IMR-90 (cell line): ENCODE measurements at regions not wholly inside any gene's neighbourhood (a gene's known extent, or its start where the extent isn't known, plus 50 kb on each side); places are given as distances from the start of the nearest gene placed in this dataset.

ENCODE experiments used
- ATAC-seq: fragments of 200-7000 bp; cut with Tn5 transposase; 2 replicates; pipeline ENCODE4 v1.9.1; 2020; ENCODE audit warnings: low read depth, mild to moderate bottlenecking, moderate library complexity
- BruUV-seq: library from RNA; stranded (reverse); fragments of 400-500 nt; replicated peaks from 2 replicates; lab custom pipeline; 2021; lab: Mats Ljungman, UMichigan
- CTCF ChIA-PET: fragments of 300-600 bp; formaldehyde crosslinking; extraction: SDS; loops from one replicate; lab custom pipeline; 2021; ENCODE audit warnings: antibody characterized with exemption; lab: Yijun Ruan, JAX
- POLR2A ChIA-PET: fragments of 300-600 bp; sonication (Branson Sonifier 250); formaldehyde crosslinking; loops from one replicate; lab custom pipeline; 2022; ENCODE audit warnings: antibody characterized with exemption; ENCODE audit not compliant: unreplicated experiment; lab: Charles Lee
- DNase-seq: peaks from one replicate; pipeline ENCODE4 v3.0.0; 2013
- H2AFZ ChIP-seq: replicated peaks from 2 replicates; pipeline ENCODE3; 2013; ENCODE audit warnings: low read length, mild to moderate bottlenecking; ENCODE audit not compliant: poor library complexity
- H2AK5ac ChIP-seq: 2 replicates; pipeline ENCODE4 v1.6.1; 2013; ENCODE audit warnings: low read depth, low read length, inconsistent platforms
- H2AK9ac ChIP-seq: replicated peaks from 2 replicates; pipeline ENCODE3; 2013; ENCODE audit warnings: mild to moderate bottlenecking, low read depth, low read length, moderate library complexity; ENCODE audit not compliant: poor library complexity
- H2BK120ac ChIP-seq: 2 replicates; pipeline ENCODE4 v1.6.1; 2013; ENCODE audit warnings: low read depth, low read length, inconsistent platforms
- H2BK15ac ChIP-seq: 3 replicates; pipeline ENCODE4 v1.6.1; 2013; ENCODE audit warnings: low read depth, low read length, inconsistent platforms
- H2BK20ac ChIP-seq: 2 replicates; pipeline ENCODE4 v1.6.1; 2013; ENCODE audit warnings: low read depth, mild to moderate bottlenecking, inconsistent platforms, low read length, moderate library complexity
- H2BK5ac ChIP-seq: 2 replicates; pipeline ENCODE4 v1.6.1; 2013; ENCODE audit warnings: mild to moderate bottlenecking, low read depth, low read length, inconsistent platforms; ENCODE audit not compliant: poor library complexity, severe bottlenecking
- H3K14ac ChIP-seq: replicated peaks from 2 replicates; pipeline ENCODE4 v1.6.1; 2013; ENCODE audit warnings: low read depth, low read length, inconsistent platforms
- H3K18ac ChIP-seq: 2 replicates; pipeline ENCODE4 v1.6.1; 2013; ENCODE audit warnings: low read depth, low read length, control low read depth
- H3K23ac ChIP-seq: 2 replicates; pipeline ENCODE4 v1.6.1; 2013; ENCODE audit warnings: low read depth, low read length, inconsistent platforms
- H3K27ac ChIP-seq: 2 replicates; pipeline ENCODE4 v1.5.1; 2013; ENCODE audit warnings: mild to moderate bottlenecking, control low read depth, low read length; ENCODE audit not compliant: insufficient read depth
- H3K27me3 ChIP-seq: 2 replicates; pipeline ENCODE4 v1.6.1; 2013; ENCODE audit warnings: low read length; ENCODE audit not compliant: control insufficient read depth, insufficient read depth
- H3K36me3 ChIP-seq: 2 replicates; pipeline ENCODE4 v1.6.1; 2013; ENCODE audit warnings: low read length, mixed read lengths; ENCODE audit not compliant: control insufficient read depth, insufficient read depth
- H3K4ac ChIP-seq: 2 replicates; pipeline ENCODE4 v1.6.1; 2013; ENCODE audit warnings: low read depth, low read length, inconsistent platforms
- H3K4me1 ChIP-seq: 2 replicates; pipeline ENCODE4 v1.6.1; 2013; ENCODE audit warnings: low read length, mixed read lengths; ENCODE audit not compliant: control insufficient read depth, insufficient read depth
- H3K4me2 ChIP-seq: 2 replicates; pipeline ENCODE4 v1.6.1; 2013; ENCODE audit warnings: low read depth, mild to moderate bottlenecking, control low read depth, low read length, moderate library complexity
- H3K4me3 ChIP-seq: 2 replicates; pipeline ENCODE4 v1.5.1; 2013; ENCODE audit warnings: low read depth, mild to moderate bottlenecking, control low read depth, low read length, moderate library complexity; ENCODE audit not compliant: insufficient read depth
- H3K56ac ChIP-seq: 2 replicates; pipeline ENCODE4 v1.6.1; 2013; ENCODE audit warnings: low read length, inconsistent platforms; ENCODE audit not compliant: insufficient read depth; ENCODE audit errors: extremely low read depth
- H3K79me1 ChIP-seq, 2 experiments: 2 replicates each; pipeline ENCODE4 v1.6.1; 2013; ENCODE audit warnings: low read length in 2 of 2, inconsistent platforms in 1 of 2, low read depth in 1 of 2
- H3K9ac ChIP-seq: 2 replicates; pipeline ENCODE4 v1.6.1; 2013; ENCODE audit warnings: low read depth, low read length, control low read depth
- H3K9me1 ChIP-seq: 2 replicates; pipeline ENCODE4 v1.6.1; 2013; ENCODE audit warnings: low read length, inconsistent platforms; ENCODE audit not compliant: insufficient read depth
- H3K9me3 ChIP-seq: 2 replicates; pipeline ENCODE4 v1.6.1; 2013; ENCODE audit warnings: low read length; ENCODE audit not compliant: control insufficient read depth, insufficient read depth
- H4K20me1 ChIP-seq: 2 replicates; pipeline ENCODE4 v1.6.1; 2013; ENCODE audit warnings: low read length, inconsistent platforms; ENCODE audit not compliant: insufficient read depth
- H4K5ac ChIP-seq: 2 replicates; pipeline ENCODE4 v1.6.1; 2013; ENCODE audit warnings: mild to moderate bottlenecking, low read depth, low read length, control low read depth
- H4K8ac ChIP-seq, 2 experiments: 2 replicates each; pipeline ENCODE4 v1.6.1; 2013; ENCODE audit warnings: low read depth in 2 of 2, low read length in 2 of 2, control low read depth in 1 of 2, inconsistent platforms in 1 of 2
- H4K91ac ChIP-seq: 2 replicates; pipeline ENCODE4 v1.6.1; 2013; ENCODE audit warnings: low read depth, low read length, inconsistent platforms; ENCODE audit not compliant: insufficient read depth
- CEBPB ChIP-seq: IDR thresholded peaks from 2 replicates; pipeline ENCODE4 v1.6.1; 2012; ENCODE audit warnings: low read depth, low read length, improper control_type of control experiment
- CHD1 ChIP-seq: IDR thresholded peaks from 2 replicates; pipeline ENCODE4 v1.6.1; 2012; ENCODE audit warnings: low read depth, low read length, improper control_type of control experiment
- FOS ChIP-seq: fragments of 150-350 bp; IDR thresholded peaks from 2 replicates; pipeline ENCODE4 v1.6.1; 2016; ENCODE audit warnings: low read depth, low read length
- MAFK ChIP-seq: IDR thresholded peaks from 2 replicates; pipeline ENCODE4 v1.6.1; 2012; ENCODE audit warnings: low read depth, low read length, improper control_type of control experiment
- MAZ ChIP-seq: IDR thresholded peaks from 2 replicates; pipeline ENCODE4 v1.6.1; 2012; ENCODE audit warnings: low read depth, mild to moderate bottlenecking, low read length, improper control_type of control experiment, moderate library complexity, borderline replicate concordance
- MXI1 ChIP-seq: IDR thresholded peaks from 2 replicates; pipeline ENCODE4 v1.6.1; 2012; ENCODE audit warnings: low read depth, mild to moderate bottlenecking, low read length, moderate library complexity, borderline replicate concordance
- NFE2L2 ChIP-seq: fragments of 150-350 bp; IDR thresholded peaks from 2 replicates; pipeline ENCODE4 v1.6.1; 2016; ENCODE audit warnings: low read depth, mild to moderate bottlenecking, low read length
- RFX5 ChIP-seq: IDR thresholded peaks from 2 replicates; pipeline ENCODE4 v1.8.0; 2012; ENCODE audit warnings: low read depth, mild to moderate bottlenecking, low read length, moderate library complexity
- dilution Hi-C: fragments of 300-500 bp; cut with HindIII; formaldehyde crosslinking; loops from one replicate; pipeline ENCODE4 v1.14.3; 2018; ENCODE audit warnings: low sequenced_read_pairs; ENCODE audit not compliant: unreplicated experiment
- in situ Hi-C: fragments of 300-500 bp; cut with MboI; formaldehyde crosslinking; loops from 3 replicates; pipeline ENCODE4 v1.14.3; 2019; ENCODE audit warnings: low sequenced_read_pairs, inconsistent platforms, mixed read lengths
- intact Hi-C: fragments of 100-400 bp; cut with micrococcal nuclease; formaldehyde crosslinking; loops from 2 replicates; pipeline ENCODE4 v1.10.0; 2022
- TF ChIP-seq, protein P1 (sequence below): fragments of 150-350 bp; IDR thresholded peaks from 2 replicates; pipeline ENCODE4 v1.6.1; 2017; ENCODE audit warnings: mild to moderate bottlenecking, antibody characterized with exemption, low read length, low read depth
- TF ChIP-seq, protein P2 (sequence below): fragments of 150-350 bp; IDR thresholded peaks from 2 replicates; pipeline ENCODE4 v1.6.1; 2016; ENCODE audit warnings: low read depth, mild to moderate bottlenecking, low read length, moderate library complexity, borderline replicate concordance

DNA sequence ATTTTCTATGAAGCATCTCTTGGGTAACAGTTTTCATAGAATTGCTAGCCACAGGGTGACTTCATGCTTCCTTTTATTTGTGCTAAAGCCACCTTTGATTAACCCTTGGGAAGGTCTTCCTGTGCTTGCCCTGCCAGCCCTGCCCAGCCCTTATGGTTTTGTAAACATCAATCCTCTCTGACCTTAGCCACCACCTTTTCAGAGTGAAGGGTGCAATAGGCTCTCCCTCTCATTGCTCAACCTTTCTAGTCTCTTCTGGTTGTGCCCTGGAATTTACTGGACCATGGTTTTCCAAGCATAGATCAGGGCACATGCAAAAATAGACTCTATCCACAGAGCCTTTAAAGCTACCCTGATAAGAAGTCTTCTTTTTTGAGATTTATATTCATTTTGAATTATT, 77.7 kb upstream of the FRMD6 start:
- no peaks in the 10 kb centered on the region for H3K9me3 ChIP-seq
- intact Hi-C loops (no loop called here), in situ Hi-C loops (no loop called here), dilution Hi-C loops (no loop called here)
- H2AFZ ChIP-seq, result no peak overlapping the region
- DNase-seq (no peak), ATAC-seq (no peak)
- H4K91ac ChIP-seq, result no peak overlapping the region
- no peak overlapping the region for H3K23ac ChIP-seq
- H4K8ac ChIP-seq, result no peak overlapping the region
- H3K9ac ChIP-seq, result no peak overlapping the region
- CTCF ChIA-PET, result no interaction called here
- no peak overlapping the region for H3K4me3 ChIP-seq
- no peaks in the 10 kb centered on the region; a peak in 2 of 4 replicates for H3K79me1 ChIP-seq
- H3K14ac ChIP-seq, result no peak overlapping the region; the same call in 1 of the 2 replicates
- H3K27me3 ChIP-seq, result no peaks in the 10 kb centered on the region
- TF ChIP-seq, protein P1, sequence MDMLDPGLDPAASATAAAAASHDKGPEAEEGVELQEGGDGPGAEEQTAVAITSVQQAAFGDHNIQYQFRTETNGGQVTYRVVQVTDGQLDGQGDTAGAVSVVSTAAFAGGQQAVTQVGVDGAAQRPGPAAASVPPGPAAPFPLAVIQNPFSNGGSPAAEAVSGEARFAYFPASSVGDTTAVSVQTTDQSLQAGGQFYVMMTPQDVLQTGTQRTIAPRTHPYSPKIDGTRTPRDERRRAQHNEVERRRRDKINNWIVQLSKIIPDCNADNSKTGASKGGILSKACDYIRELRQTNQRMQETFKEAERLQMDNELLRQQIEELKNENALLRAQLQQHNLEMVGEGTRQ, result no peak
- TF ChIP-seq MAZ, result no peak
- no peak for TF ChIP-seq FOS
- TF ChIP-seq NFE2L2, result no peak
- TF ChIP-seq, protein P2, sequence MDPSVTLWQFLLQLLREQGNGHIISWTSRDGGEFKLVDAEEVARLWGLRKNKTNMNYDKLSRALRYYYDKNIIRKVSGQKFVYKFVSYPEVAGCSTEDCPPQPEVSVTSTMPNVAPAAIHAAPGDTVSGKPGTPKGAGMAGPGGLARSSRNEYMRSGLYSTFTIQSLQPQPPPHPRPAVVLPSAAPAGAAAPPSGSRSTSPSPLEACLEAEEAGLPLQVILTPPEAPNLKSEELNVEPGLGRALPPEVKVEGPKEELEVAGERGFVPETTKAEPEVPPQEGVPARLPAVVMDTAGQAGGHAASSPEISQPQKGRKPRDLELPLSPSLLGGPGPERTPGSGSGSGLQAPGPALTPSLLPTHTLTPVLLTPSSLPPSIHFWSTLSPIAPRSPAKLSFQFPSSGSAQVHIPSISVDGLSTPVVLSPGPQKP, result no peak
- TF ChIP-seq CHD1, result no peak
- no peak for TF ChIP-seq MAFK
- TF ChIP-seq MXI1, result no peak
- no peak for TF ChIP-seq CEBPB
- TF ChIP-seq RFX5, result no peak
- no peaks in the 10 kb centered on the region for H3K36me3 ChIP-seq
- H2AK5ac ChIP-seq, result no peak overlapping the region
- POLR2A ChIA-PET, result no interaction called here
- H3K9me1 ChIP-seq, result peaks cover 10% of the 10 kb centered on the region; the same call in 1 of the 2 replicates
- H2BK15ac ChIP-seq, result no peak overlapping the region
- no peak overlapping the region for H2BK5ac ChIP-seq
- H3K4me1 ChIP-seq, result peaks cover 6% of the 10 kb centered on the region; the same call in 1 of the 2 replicates
- BruUV-seq, result no TSS peak
- H3K18ac ChIP-seq, result no peak overlapping the region
- no peak overlapping the region for H3K4me2 ChIP-seq
- no peak overlapping the region for H2BK20ac ChIP-seq
- H4K5ac ChIP-seq, result no peak overlapping the region
- H4K20me1 ChIP-seq, result no peaks in the 10 kb centered on the region
- H2BK120ac ChIP-seq, result no peak overlapping the region
- H3K4ac ChIP-seq, result no peak overlapping the region
- H3K27ac ChIP-seq, result no peak overlapping the region
- H2AK9ac ChIP-seq, result no peak overlapping the region
- no peak overlapping the region for H3K56ac ChIP-seq
